HT1080 (cell line): ENCODE measurements at regions not wholly inside any gene's neighbourhood (a gene's known extent, or its start where the extent isn't known, plus 50 kb on each side); places are given as distances from the start of the nearest gene placed in this dataset.

ENCODE experiments used
- DNase-seq: peaks from one replicate; pipeline ENCODE4 v3.0.0-alpha.2; 2015; ENCODE audit warnings: low read depth

- DNase-seq = no peak
These were observed 103.4 kb upstream of the VASH1 start for GRCh38 chr14:76657846-76658245.

- DNase-seq = no peak
These were observed 98.7 kb upstream of the VASH1 start for GRCh38 chr14:76662580-76662979.

- no peak for DNase-seq
These were observed 96.5 kb upstream of the VASH1 start for GRCh38 chr14:76664790-76665189.

GRCh38 chr14:76666746-76667145 is 94.5 kb upstream of the VASH1 start:
- DNase-seq = no peak

- no peak for DNase-seq
These were observed 91.5 kb upstream of the VASH1 start for GRCh38 chr14:76669770-76670169.

GRCh38 chr14:76672123-76672522 is 89.1 kb upstream of the VASH1 start:
- peak; percentile 7 for DNase-seq

- no peak for DNase-seq
These were observed 88.0 kb upstream of the VASH1 start for GRCh38 chr14:76673261-76673660.

- DNase-seq = no peak
These were observed 86.2 kb upstream of the VASH1 start for GRCh38 chr14:76675046-76675445.

GRCh38 chr14:76676539-76676938 is 84.7 kb upstream of the VASH1 start:
- DNase-seq = no peak

GRCh38 chr14:76677534-76678145 is 83.6 kb upstream of the VASH1 start:
- DNase-seq = no peak

- DNase-seq = no peak
These were observed 82.9 kb upstream of the VASH1 start for GRCh38 chr14:76678244-76678800.

GRCh38 chr14:76682367-76682766 is 78.9 kb upstream of the VASH1 start:
- DNase-seq = no peak

- no peak for DNase-seq
These were observed 74.6 kb upstream of the VASH1 start for GRCh38 chr14:76686646-76687045.

GRCh38 chr14:76687611-76688382 is 73.5 kb upstream of the VASH1 start:
- no peak for DNase-seq

- no peak for DNase-seq
These were observed 72.9 kb upstream of the VASH1 start for GRCh38 chr14:76688383-76688671.

GRCh38 chr14:76690502-76691105 is 70.7 kb upstream of the VASH1 start:
- DNase-seq = no peak

GRCh38 chr14:76694106-76694505 is 67.2 kb upstream of the VASH1 start:
- no peak for DNase-seq

GRCh38 chr14:76695263-76695920 is 65.9 kb upstream of the VASH1 start:
- no peak for DNase-seq

GRCh38 chr14:76696361-76696760 is 64.9 kb upstream of the VASH1 start:
- no peak for DNase-seq

GRCh38 chr14:76696791-76697190 is 64.5 kb upstream of the VASH1 start:
- no peak for DNase-seq

GRCh38 chr14:76697246-76697905 is 63.9 kb upstream of the VASH1 start:
- no peak for DNase-seq

- no peak for DNase-seq
These were observed 63.1 kb upstream of the VASH1 start for GRCh38 chr14:76698191-76698590.
